ENCODE measurements at regions not wholly inside any gene's neighbourhood (a gene's known extent, or its start where the extent isn't known, plus 50 kb on each side); places are given as distances from the start of the nearest gene placed in this dataset.

DNA sequence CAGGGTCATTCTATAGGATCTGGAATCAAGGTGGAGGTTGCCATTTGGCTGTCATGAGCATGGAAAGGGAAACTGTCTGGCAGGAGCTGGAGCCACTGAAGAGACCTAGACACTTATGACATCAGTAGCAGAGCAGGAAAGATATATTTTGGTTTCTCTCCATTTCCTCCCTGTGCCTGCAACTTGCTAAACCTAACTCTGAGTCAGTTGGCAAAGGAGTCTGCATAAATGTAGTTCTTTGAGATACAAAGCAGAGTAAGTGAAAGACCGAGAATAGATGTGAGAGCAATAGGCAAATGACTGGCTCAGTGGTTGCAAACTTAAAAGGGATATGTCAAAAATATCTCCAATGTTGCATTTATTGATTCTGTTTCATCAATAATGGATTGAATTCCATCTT lies 757.7 kb downstream of the KCNJ3 start:
- Histone ChIP-seq H3K4me1 (ENCODE audit: insufficient read depth, low read length, poor library complexity, severe bottlenecking) (no peaks in the 10 kb centered on the region), H3K9me2 (ENCODE audit: insufficient read depth, low read length) (no peaks in the 10 kb centered on the region), H3K9me3 (ENCODE audit: low read length) (no peaks in the 10 kb centered on the region), H3K27ac (ENCODE audit: low read depth, low read length, poor library complexity, severe bottlenecking) (no peak overlapping the region), H4K20me1 (ENCODE audit: insufficient read depth, low read length) (no peaks in the 10 kb centered on the region), H3K4me2 (ENCODE audit: low read length) (no peak overlapping the region), H2AFZ (ENCODE audit: low read length) (no peak overlapping the region), H3K4me3 (ENCODE audit: low read depth, low read length, poor library complexity, severe bottlenecking) (no peak overlapping the region), H3K36me3 (ENCODE audit: insufficient read depth, low read length) (no peaks in the 10 kb centered on the region), H3K79me2 (ENCODE audit: insufficient read depth, low read depth, low read length) (no peaks in the 10 kb centered on the region)
- CTCF ChIA-PET (ENCODE audit: unreplicated experiment): no interaction called here
- DNase-seq (ENCODE audit: low spot score): no peak
- TF ChIP-seq, protein P1, sequence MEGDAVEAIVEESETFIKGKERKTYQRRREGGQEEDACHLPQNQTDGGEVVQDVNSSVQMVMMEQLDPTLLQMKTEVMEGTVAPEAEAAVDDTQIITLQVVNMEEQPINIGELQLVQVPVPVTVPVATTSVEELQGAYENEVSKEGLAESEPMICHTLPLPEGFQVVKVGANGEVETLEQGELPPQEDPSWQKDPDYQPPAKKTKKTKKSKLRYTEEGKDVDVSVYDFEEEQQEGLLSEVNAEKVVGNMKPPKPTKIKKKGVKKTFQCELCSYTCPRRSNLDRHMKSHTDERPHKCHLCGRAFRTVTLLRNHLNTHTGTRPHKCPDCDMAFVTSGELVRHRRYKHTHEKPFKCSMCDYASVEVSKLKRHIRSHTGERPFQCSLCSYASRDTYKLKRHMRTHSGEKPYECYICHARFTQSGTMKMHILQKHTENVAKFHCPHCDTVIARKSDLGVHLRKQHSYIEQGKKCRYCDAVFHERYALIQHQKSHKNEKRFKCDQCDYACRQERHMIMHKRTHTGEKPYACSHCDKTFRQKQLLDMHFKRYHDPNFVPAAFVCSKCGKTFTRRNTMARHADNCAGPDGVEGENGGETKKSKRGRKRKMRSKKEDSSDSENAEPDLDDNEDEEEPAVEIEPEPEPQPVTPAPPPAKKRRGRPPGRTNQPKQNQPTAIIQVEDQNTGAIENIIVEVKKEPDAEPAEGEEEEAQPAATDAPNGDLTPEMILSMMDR (conservative IDR thresholded peaks at IDR 0.05; ENCODE audit: low read length): no peak
- TF ChIP-seq EZH2phosphoT487 (IDR thresholded peaks at IDR 0.05; ENCODE audit: borderline replicate concordance, low read depth, low read length): no peak
- intact Hi-C loops (cut with micrococcal nuclease; ENCODE audit: unreplicated experiment): no loop called here
- no TSS peak for BruUV-seq (replicated peaks)
- POLR2A ChIA-PET: no interaction called here

DNA sequence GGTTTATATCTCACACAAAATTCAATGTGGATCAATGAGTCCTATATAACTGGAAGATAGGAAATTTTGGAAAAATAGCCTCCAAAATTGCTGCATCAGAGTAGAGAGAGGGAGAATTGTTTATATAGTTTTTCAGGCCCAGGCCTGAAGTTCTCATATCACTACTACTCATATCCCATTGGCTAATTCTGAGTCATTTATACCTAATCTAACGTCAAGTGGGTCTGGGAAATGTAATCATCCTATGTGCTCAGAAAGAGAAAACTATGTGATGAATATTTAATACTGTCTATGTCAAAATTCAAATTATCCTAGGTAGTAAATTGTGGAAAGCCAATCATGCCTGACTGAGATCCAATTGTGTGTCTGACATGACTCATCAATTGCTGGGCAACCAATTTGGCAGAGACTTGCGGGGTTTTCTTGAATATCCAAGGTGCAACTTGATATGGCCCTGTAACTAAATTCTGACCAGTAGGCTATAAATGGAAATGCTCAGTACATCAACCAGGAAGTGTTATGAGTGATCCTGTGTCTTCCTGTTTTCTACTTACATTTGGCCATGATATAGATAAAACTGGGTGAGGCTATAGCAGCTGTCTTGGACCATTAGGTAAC lies 744.4 kb downstream of the KCNJ3 start:
- TF ChIP-seq, protein P1 (conservative IDR thresholded peaks at IDR 0.05; ENCODE audit: low read length): no peak
- no peak for TF ChIP-seq EZH2phosphoT487 (IDR thresholded peaks at IDR 0.05; ENCODE audit: borderline replicate concordance, low read depth, low read length)
- no peak for DNase-seq (ENCODE audit: low spot score)
- H2AFZ ChIP-seq (ENCODE audit: low read length): no peak overlapping the region
- no peak overlapping the region for H3K27ac ChIP-seq (ENCODE audit: low read depth, low read length, poor library complexity, severe bottlenecking)
- no peaks in the 10 kb centered on the region for H3K36me3 ChIP-seq (ENCODE audit: insufficient read depth, low read length)
- CTCF ChIA-PET (ENCODE audit: unreplicated experiment): no interaction called here
- H3K9me3 ChIP-seq (ENCODE audit: low read length): no peaks in the 10 kb centered on the region
- H3K9me2 ChIP-seq (ENCODE audit: insufficient read depth, low read length): no peaks in the 10 kb centered on the region
- no peaks in the 10 kb centered on the region for H4K20me1 ChIP-seq (ENCODE audit: insufficient read depth, low read length)
- H3K4me3 ChIP-seq (ENCODE audit: low read depth, low read length, poor library complexity, severe bottlenecking): no peak overlapping the region
- no peak overlapping the region for H3K4me2 ChIP-seq (ENCODE audit: low read length)
- BruUV-seq (replicated peaks): no TSS peak
- POLR2A ChIA-PET: no interaction called here
- H3K79me2 ChIP-seq (ENCODE audit: insufficient read depth, low read depth, low read length): no peaks in the 10 kb centered on the region
- H3K4me1 ChIP-seq (ENCODE audit: insufficient read depth, low read length, poor library complexity, severe bottlenecking): no peaks in the 10 kb centered on the region
- intact Hi-C loops (cut with micrococcal nuclease; ENCODE audit: unreplicated experiment): no loop called here

DNA sequence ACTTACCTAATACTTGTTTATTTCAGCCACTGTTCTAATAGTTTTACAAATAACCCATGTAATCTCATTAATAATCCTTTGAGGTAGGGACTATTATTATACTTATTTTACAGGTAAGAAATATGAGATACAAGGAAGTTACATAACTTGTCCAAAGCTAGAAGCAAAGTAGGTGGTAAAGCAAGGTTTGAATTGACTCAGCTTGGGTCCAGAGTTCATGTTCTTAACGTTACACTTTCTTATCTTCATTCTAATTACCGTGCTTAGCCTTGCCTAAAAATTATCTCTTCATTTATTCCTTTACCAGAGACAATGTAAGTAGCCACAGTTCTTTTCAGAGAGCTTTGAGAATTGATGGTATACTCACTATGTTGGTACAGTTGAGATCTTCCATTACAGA lies 743.6 kb downstream of the KCNJ3 start:
- CTCF ChIA-PET (ENCODE audit: unreplicated experiment): no interaction called here

More for the DNA sequence above, 743.6 kb downstream of the KCNJ3 start:
- no peaks in the 10 kb centered on the region for H4K20me1 ChIP-seq (ENCODE audit: insufficient read depth, low read length)
- DNase-seq (ENCODE audit: low spot score): no peak
- no TSS peak for BruUV-seq (replicated peaks)
- no peak overlapping the region for H3K4me3 ChIP-seq (ENCODE audit: low read depth, low read length, poor library complexity, severe bottlenecking)
- H2AFZ ChIP-seq (ENCODE audit: low read length): no peak overlapping the region
- H3K27ac ChIP-seq (ENCODE audit: low read depth, low read length, poor library complexity, severe bottlenecking): no peak overlapping the region
- no peaks in the 10 kb centered on the region for H3K9me2 ChIP-seq (ENCODE audit: insufficient read depth, low read length)
- POLR2A ChIA-PET: interaction anchor here (0.6 to 0.7 kb wide), 2 partner anchors 10 to 1475 kb away, joined by 3 to 4 read pairs; no protein-coding TSS in a partner anchor
- H3K4me2 ChIP-seq (ENCODE audit: low read length): no peak overlapping the region
- TF ChIP-seq EZH2phosphoT487 (IDR thresholded peaks at IDR 0.05; ENCODE audit: borderline replicate concordance, low read depth, low read length): no peak
- TF ChIP-seq, protein P1 (conservative IDR thresholded peaks at IDR 0.05; ENCODE audit: low read length): no peak
- no peaks in the 10 kb centered on the region for H3K9me3 ChIP-seq (ENCODE audit: low read length)
- no peaks in the 10 kb centered on the region for H3K36me3 ChIP-seq (ENCODE audit: insufficient read depth, low read length)
- H3K79me2 ChIP-seq (ENCODE audit: insufficient read depth, low read depth, low read length): no peaks in the 10 kb centered on the region
- H3K4me1 ChIP-seq (ENCODE audit: insufficient read depth, low read length, poor library complexity, severe bottlenecking): no peaks in the 10 kb centered on the region
- intact Hi-C loops (cut with micrococcal nuclease; ENCODE audit: unreplicated experiment): no loop called here
